H9 (cell line): ENCODE measurements at regions not wholly inside any gene's neighbourhood (a gene's known extent, or its start where the extent isn't known, plus 50 kb on each side); places are given as distances from the start of the nearest gene placed in this dataset.

ENCODE experiments used
- DNase-seq: peaks from one replicate; pipeline ENCODE4 v3.0.0-alpha.2; 2017
- H2AFZ ChIP-seq: one replicate; pipeline ENCODE4 v1.6.1; 2013; ENCODE audit warnings: mild to moderate bottlenecking, low read length, control low read depth, moderate library complexity
- H2AK5ac ChIP-seq: 2 replicates; pipeline ENCODE4 v1.6.1; 2013; ENCODE audit warnings: low read length, control low read depth, mixed read lengths; ENCODE audit not compliant: insufficient read length
- H2BK120ac ChIP-seq: one replicate; pipeline ENCODE4 v1.6.1; 2013; ENCODE audit warnings: low read depth, mild to moderate bottlenecking, low read length, control low read depth, inconsistent platforms; ENCODE audit not compliant: poor library complexity, severe bottlenecking
- H2BK12ac ChIP-seq: 2 replicates; pipeline ENCODE4 v1.6.1; 2013; ENCODE audit warnings: low read length, control low read depth, mixed read lengths, low read depth; ENCODE audit not compliant: insufficient read length
- H2BK15ac ChIP-seq: 2 replicates; pipeline ENCODE4 v1.6.1; 2013; ENCODE audit warnings: low read depth, low read length, control low read depth
- H2BK20ac ChIP-seq: one replicate; pipeline ENCODE4 v1.6.1; 2013; ENCODE audit warnings: low read depth, mild to moderate bottlenecking, low read length, control low read depth, inconsistent platforms; ENCODE audit not compliant: poor library complexity, severe bottlenecking
- H2BK5ac ChIP-seq: 2 replicates; pipeline ENCODE4 v1.6.1; 2013; ENCODE audit warnings: low read length, control low read depth, mixed read lengths; ENCODE audit not compliant: insufficient read length
- H3K14ac ChIP-seq: 2 replicates; pipeline ENCODE4 v1.6.1; 2013; ENCODE audit warnings: low read length, control low read depth; ENCODE audit not compliant: insufficient read depth
- H3K18ac ChIP-seq: 2 replicates; pipeline ENCODE4 v1.6.1; 2013; ENCODE audit warnings: low read depth, mild to moderate bottlenecking, mixed read lengths, low read length, control low read depth; ENCODE audit not compliant: insufficient read length
- H3K23ac ChIP-seq: 2 replicates; pipeline ENCODE4 v1.6.1; 2013; ENCODE audit warnings: low read length, control low read depth, mixed read lengths, low read depth; ENCODE audit not compliant: insufficient read length
- H3K23me2 ChIP-seq: 2 replicates; pipeline ENCODE4 v1.6.1; 2013; ENCODE audit warnings: low read depth, mild to moderate bottlenecking, mixed read lengths, low read length, control low read depth; ENCODE audit not compliant: insufficient read length, poor library complexity, severe bottlenecking
- H3K27ac ChIP-seq: 2 replicates; pipeline ENCODE4 v1.5.1; 2013; ENCODE audit warnings: low read length, control low read depth, mixed read lengths, low read depth; ENCODE audit not compliant: insufficient read length
- H3K27me3 ChIP-seq: 2 replicates; pipeline ENCODE4 v1.6.1; 2013; ENCODE audit warnings: low read length, control low read depth, inconsistent platforms; ENCODE audit not compliant: insufficient read depth
- H3K4ac ChIP-seq: 2 replicates; pipeline ENCODE4 v1.6.1; 2013; ENCODE audit warnings: low read depth, mild to moderate bottlenecking, control low read depth, inconsistent platforms, low read length, moderate library complexity
- H3K4me1 ChIP-seq: 2 replicates; pipeline ENCODE4 v1.6.1; 2013; ENCODE audit warnings: low read length, control low read depth, inconsistent platforms; ENCODE audit not compliant: insufficient read depth
- H3K4me2 ChIP-seq: 2 replicates; pipeline ENCODE4 v1.6.1; 2013; ENCODE audit warnings: low read length, control low read depth, mixed read lengths; ENCODE audit not compliant: insufficient read length, insufficient read depth
- H3K56ac ChIP-seq: 2 replicates; pipeline ENCODE4 v1.6.1; 2013; ENCODE audit warnings: low read depth, mild to moderate bottlenecking, mixed read lengths, low read length, control low read depth; ENCODE audit not compliant: insufficient read length
- H3K79me1 ChIP-seq: 2 replicates; pipeline ENCODE4 v1.6.1; 2013; ENCODE audit warnings: low read depth, mild to moderate bottlenecking, moderate library complexity, low read length, control low read depth, inconsistent platforms; ENCODE audit not compliant: insufficient read depth, poor library complexity, severe bottlenecking
- H3K79me2 ChIP-seq: 2 replicates; pipeline ENCODE4 v1.6.1; 2013; ENCODE audit warnings: low read length, control low read depth, inconsistent platforms; ENCODE audit not compliant: insufficient read depth
- H3K9ac ChIP-seq: 2 replicates; pipeline ENCODE4 v1.6.1; 2013; ENCODE audit warnings: low read length, control low read depth, mixed read lengths; ENCODE audit not compliant: insufficient read length; ENCODE audit errors: extremely low read depth
- H3K9me3 ChIP-seq: one replicate; pipeline ENCODE4 v1.6.1; 2013; ENCODE audit warnings: low read depth, low read length, inconsistent platforms; ENCODE audit not compliant: control insufficient read depth
- H3T11ph ChIP-seq: one replicate; pipeline ENCODE4 v1.6.1; 2013; ENCODE audit warnings: mild to moderate bottlenecking, low read length, control low read depth, inconsistent platforms
- H4K20me1 ChIP-seq: one replicate; pipeline ENCODE4 v1.6.1; 2013; ENCODE audit not compliant: control insufficient read depth, insufficient read length, insufficient read depth
- H4K5ac ChIP-seq: 2 replicates; pipeline ENCODE4 v1.6.1; 2013; ENCODE audit warnings: low read depth, mild to moderate bottlenecking, mixed read lengths, low read length, control low read depth; ENCODE audit not compliant: insufficient read length
- H4K8ac ChIP-seq: replicated peaks from 2 replicates; pipeline ENCODE4 v1.6.1; 2013; ENCODE audit warnings: low read length, control low read depth, mixed read lengths, low read depth; ENCODE audit not compliant: insufficient read length
- H4K91ac ChIP-seq: 2 replicates; pipeline ENCODE4 v1.6.1; 2013; ENCODE audit warnings: low read depth, mild to moderate bottlenecking, moderate library complexity, mixed read lengths, low read length, control low read depth; ENCODE audit not compliant: insufficient read length
- H3K27ac Mint-ChIP-seq, 3 experiments: 2 replicates in 2 of 3; 3 replicates in 1 of 3; pipeline ENCODE4 v1.8.0; 2020 to 2021; ENCODE audit warnings: mixed read lengths in 3 of 3, mild to moderate bottlenecking in 1 of 3, moderate library complexity in 1 of 3
- H3K27me3 Mint-ChIP-seq: 2 replicates; pipeline ENCODE4 v1.8.0; 2021; ENCODE audit warnings: low read depth, mild to moderate bottlenecking, moderate library complexity, mixed read lengths
- H3K36me3 Mint-ChIP-seq, 3 experiments: 2 replicates in 2 of 3; 3 replicates in 1 of 3; pipeline ENCODE4 v1.8.0; 2020 to 2021; ENCODE audit warnings: low read depth in 3 of 3, mixed read lengths in 3 of 3; ENCODE audit not compliant: insufficient read depth in 1 of 3
- H3K4me1 Mint-ChIP-seq, 2 experiments: 2 replicates each; pipeline ENCODE4 v1.8.0; 2020; ENCODE audit warnings: mixed read lengths in 2 of 2
- H3K4me3 Mint-ChIP-seq, 2 experiments: 2 replicates in 1 of 2; 3 replicates in 1 of 2; pipeline ENCODE4 v1.8.0; 2020 to 2021; ENCODE audit warnings: mild to moderate bottlenecking in 2 of 2, mixed read lengths in 2 of 2, moderate library complexity in 1 of 2
- H3K9me3 Mint-ChIP-seq, 2 experiments: 2 replicates in 1 of 2; 3 replicates in 1 of 2; pipeline ENCODE4 v1.8.0; 2020; ENCODE audit warnings: mild to moderate bottlenecking in 2 of 2, mixed read lengths in 2 of 2, moderate library complexity in 1 of 2
- WGBS: extraction: QIAGEN DNeasy Blood & Tissue Kit; methylation state at CpG from one replicate; pipeline ENCODE4 v1.1.7; 2013; ENCODE audit warnings: missing lambda C conversion rate, low lambda C conversion rate, mixed read lengths; ENCODE audit not compliant: insufficient read length; ENCODE audit errors: extremely low coverage; 5-methylcytosine and 5-hydroxymethylcytosine counted together
- TF ChIP-seq, protein P1 (sequence below): fragments of 200-600 bp; sonication (generic); conservative IDR thresholded peaks from 3 replicates; pipeline ENCODE4 v1.8.0; 2021; ENCODE audit warnings: antibody characterized with exemption, mild to moderate bottlenecking

DNA sequence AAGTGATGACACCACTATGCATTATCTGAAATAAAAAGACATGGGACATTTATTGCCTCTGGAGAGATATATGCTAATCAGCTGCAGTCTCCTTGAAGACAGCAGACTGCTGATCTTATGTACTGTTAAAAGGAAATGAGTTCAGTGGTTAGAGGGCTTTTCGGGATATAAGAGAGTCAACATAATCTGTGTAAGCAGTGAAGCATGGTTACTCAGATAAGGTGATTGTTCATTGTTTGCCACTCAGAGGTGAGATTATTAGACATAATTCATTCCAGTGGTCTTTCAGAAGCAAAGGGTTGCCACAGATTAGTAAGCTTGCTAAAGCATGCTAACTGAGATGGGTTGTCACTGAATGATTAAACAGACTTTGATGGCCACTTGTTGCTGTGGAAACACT lies 1450.7 kb upstream of the ADGRB3 start:
- H3K4ac ChIP-seq, result no peak overlapping the region
- no peak overlapping the region for H4K8ac ChIP-seq
- H3K27ac ChIP-seq, result no peak overlapping the region
- no peaks in the 10 kb centered on the region for H3K27me3 Mint-ChIP-seq
- no peaks in the 10 kb centered on the region for H3K79me2 ChIP-seq
- no peak overlapping the region for H4K5ac ChIP-seq
- H3K18ac ChIP-seq, result no peak overlapping the region
- H3K27me3 ChIP-seq, result no peaks in the 10 kb centered on the region
- H3T11ph ChIP-seq, result no peak overlapping the region
- no peak overlapping the region for H3K56ac ChIP-seq
- H4K91ac ChIP-seq, result no peak overlapping the region
- no peak overlapping the region for H2AFZ ChIP-seq
- H2BK15ac ChIP-seq, result no peak overlapping the region
- H2BK20ac ChIP-seq, result no peak overlapping the region
- no peaks in the 10 kb centered on the region for H3K4me1 Mint-ChIP-seq
- no peaks in the 10 kb centered on the region for H3K36me3 Mint-ChIP-seq
- no peaks in the 10 kb centered on the region for H3K4me1 ChIP-seq
- H3K23ac ChIP-seq, result no peak overlapping the region
- no peaks in the 10 kb centered on the region for H4K20me1 ChIP-seq
- H2BK5ac ChIP-seq, result no peak overlapping the region
- no peak overlapping the region for H3K4me3 Mint-ChIP-seq
- H3K14ac ChIP-seq, result no peak overlapping the region
- H3K9ac ChIP-seq, result no peak overlapping the region
- no peaks in the 10 kb centered on the region for H3K23me2 ChIP-seq
- H3K79me1 ChIP-seq, result no peaks in the 10 kb centered on the region
- no peak overlapping the region for H3K27ac Mint-ChIP-seq
- TF ChIP-seq, protein P1, sequence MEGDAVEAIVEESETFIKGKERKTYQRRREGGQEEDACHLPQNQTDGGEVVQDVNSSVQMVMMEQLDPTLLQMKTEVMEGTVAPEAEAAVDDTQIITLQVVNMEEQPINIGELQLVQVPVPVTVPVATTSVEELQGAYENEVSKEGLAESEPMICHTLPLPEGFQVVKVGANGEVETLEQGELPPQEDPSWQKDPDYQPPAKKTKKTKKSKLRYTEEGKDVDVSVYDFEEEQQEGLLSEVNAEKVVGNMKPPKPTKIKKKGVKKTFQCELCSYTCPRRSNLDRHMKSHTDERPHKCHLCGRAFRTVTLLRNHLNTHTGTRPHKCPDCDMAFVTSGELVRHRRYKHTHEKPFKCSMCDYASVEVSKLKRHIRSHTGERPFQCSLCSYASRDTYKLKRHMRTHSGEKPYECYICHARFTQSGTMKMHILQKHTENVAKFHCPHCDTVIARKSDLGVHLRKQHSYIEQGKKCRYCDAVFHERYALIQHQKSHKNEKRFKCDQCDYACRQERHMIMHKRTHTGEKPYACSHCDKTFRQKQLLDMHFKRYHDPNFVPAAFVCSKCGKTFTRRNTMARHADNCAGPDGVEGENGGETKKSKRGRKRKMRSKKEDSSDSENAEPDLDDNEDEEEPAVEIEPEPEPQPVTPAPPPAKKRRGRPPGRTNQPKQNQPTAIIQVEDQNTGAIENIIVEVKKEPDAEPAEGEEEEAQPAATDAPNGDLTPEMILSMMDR, result no peak
- no peak overlapping the region for H2AK5ac ChIP-seq
- no peak for DNase-seq
- no peak overlapping the region for H3K4me2 ChIP-seq
- H3K9me3 ChIP-seq, result no peaks in the 10 kb centered on the region
- no peak overlapping the region for H2BK120ac ChIP-seq
- no peaks in the 10 kb centered on the region for H3K9me3 Mint-ChIP-seq
- H2BK12ac ChIP-seq, result no peak overlapping the region
- WGBS, result no CpG with 5 or more reads among the region's 1 CpG
